SU-DHL-6 (cell line): ENCODE measurements at regions not wholly inside any gene's neighbourhood (a gene's known extent, or its start where the extent isn't known, plus 50 kb on each side); places are given as distances from the start of the nearest gene placed in this dataset.

ENCODE experiments used
- EZH2phosphoT487 ChIP-seq: fragments of 200-600 bp; sonication (generic), shearing (Covaris generic); conservative IDR thresholded peaks from 2 replicates; pipeline ENCODE4 v1.6.1; 2018; ENCODE audit warnings: mild to moderate bottlenecking, antibody characterized with exemption, low read length, moderate library complexity, mixed read lengths
- TF ChIP-seq, protein P1 (sequence below): fragments of 200-600 bp; sonication (generic); IDR thresholded peaks from one replicate; pipeline ENCODE4 v1.5.1; 2017; ENCODE audit warnings: antibody characterized with exemption, mild to moderate bottlenecking, low read length, moderate library complexity; ENCODE audit not compliant: insufficient read depth, poor library complexity, severe bottlenecking

DNA sequence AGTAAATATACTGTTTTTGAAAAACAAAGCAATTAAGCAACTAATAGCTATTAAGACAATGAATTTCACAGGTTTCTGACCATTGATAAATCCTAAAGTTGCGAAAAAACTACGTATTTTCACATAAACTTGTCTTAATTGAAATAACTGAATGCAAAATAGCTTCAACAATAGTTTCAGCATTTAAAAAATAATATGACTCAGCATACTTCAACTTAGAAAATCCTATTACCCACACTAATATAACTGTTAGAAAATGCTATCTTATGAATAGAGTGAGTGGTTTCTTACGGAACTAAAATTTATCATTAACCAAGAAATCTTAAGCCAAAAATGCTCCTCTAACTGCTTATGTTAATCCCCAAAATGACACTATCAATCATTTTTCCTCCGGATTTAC, 183.9 kb downstream of the AVL9 start:
- TF ChIP-seq, protein P1, sequence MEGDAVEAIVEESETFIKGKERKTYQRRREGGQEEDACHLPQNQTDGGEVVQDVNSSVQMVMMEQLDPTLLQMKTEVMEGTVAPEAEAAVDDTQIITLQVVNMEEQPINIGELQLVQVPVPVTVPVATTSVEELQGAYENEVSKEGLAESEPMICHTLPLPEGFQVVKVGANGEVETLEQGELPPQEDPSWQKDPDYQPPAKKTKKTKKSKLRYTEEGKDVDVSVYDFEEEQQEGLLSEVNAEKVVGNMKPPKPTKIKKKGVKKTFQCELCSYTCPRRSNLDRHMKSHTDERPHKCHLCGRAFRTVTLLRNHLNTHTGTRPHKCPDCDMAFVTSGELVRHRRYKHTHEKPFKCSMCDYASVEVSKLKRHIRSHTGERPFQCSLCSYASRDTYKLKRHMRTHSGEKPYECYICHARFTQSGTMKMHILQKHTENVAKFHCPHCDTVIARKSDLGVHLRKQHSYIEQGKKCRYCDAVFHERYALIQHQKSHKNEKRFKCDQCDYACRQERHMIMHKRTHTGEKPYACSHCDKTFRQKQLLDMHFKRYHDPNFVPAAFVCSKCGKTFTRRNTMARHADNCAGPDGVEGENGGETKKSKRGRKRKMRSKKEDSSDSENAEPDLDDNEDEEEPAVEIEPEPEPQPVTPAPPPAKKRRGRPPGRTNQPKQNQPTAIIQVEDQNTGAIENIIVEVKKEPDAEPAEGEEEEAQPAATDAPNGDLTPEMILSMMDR = no peak
- TF ChIP-seq EZH2phosphoT487 = no peak
